K562 (cell line): ENCODE measurements at regions not wholly inside any gene's neighbourhood (a gene's known extent, or its start where the extent isn't known, plus 50 kb on each side); places are given as distances from the start of the nearest gene placed in this dataset.
"Not testable (repeated sequence)": the region's sequence is repeated elsewhere in the genome, so short reads cannot be mapped to it uniquely, and the experiment has no call there.

Source experiments
- NCOA6 ChIP-seq: fragments of 450-650 bp; IDR thresholded peaks from 2 replicates; pipeline ENCODE4 v1.6.1; 2017; ENCODE audit warnings: mild to moderate bottlenecking
- XRCC5 ChIP-seq: fragments of 200-400 bp; formaldehyde crosslinking; IDR thresholded peaks from 2 replicates; pipeline ENCODE4 v1.6.1; 2017; ENCODE audit warnings: low read depth, mild to moderate bottlenecking, low read length

GRCh38 chr10:94165158-94165611 is 171.5 kb downstream of the PLCE1 start:
- not testable (repeated sequence) for TF ChIP-seq NCOA6, XRCC5
